Caco-2 (cell line): ENCODE measurements at regions not wholly inside any gene's neighbourhood (a gene's known extent, or its start where the extent isn't known, plus 50 kb on each side); places are given as distances from the start of the nearest gene placed in this dataset.

Source experiments
- BruUV-seq: library from RNA; stranded (reverse); fragments of 400-500 nt; replicated peaks from 2 replicates; lab custom pipeline; 2021; lab: Mats Ljungman, UMichigan
- CTCF ChIA-PET: fragments of 300-600 bp; sonication (Branson Sonifier 250); formaldehyde crosslinking; loops from one replicate; lab custom pipeline; 2022; ENCODE audit warnings: antibody characterized with exemption; lab: Charles Lee
- POLR2A ChIA-PET: fragments of 300-600 bp; sonication (Branson Sonifier 250); formaldehyde crosslinking; loops from one replicate; lab custom pipeline; 2022; ENCODE audit warnings: antibody characterized with exemption; lab: Charles Lee
- DNase-seq, 2 experiments: peaks; one replicate each; pipeline versions ENCODE4 v3.0.0 to v3.0.0-alpha.2; 2020 to 2022
- H3K27me3 ChIP-seq: replicated peaks from 2 replicates; pipeline ENCODE4 v1.6.0; 2011; ENCODE audit warnings: low read length; ENCODE audit not compliant: control insufficient read depth, insufficient read depth
- H3K36me3 ChIP-seq: 2 replicates; pipeline ENCODE4 v1.5.1; 2011; ENCODE audit warnings: low read length; ENCODE audit not compliant: control insufficient read depth, insufficient read depth
- H3K4me1 ChIP-seq: fragments of 250-450 bp; sonication (Bioruptor Pico); 2 replicates; pipeline ENCODE4 v1.5.1; 2020; ENCODE audit warnings: mild to moderate bottlenecking
- H3K4me3 ChIP-seq: 2 replicates; pipeline ENCODE4 v1.5.1; 2011; ENCODE audit warnings: low read depth, mild to moderate bottlenecking, control low read depth, low read length
- H3K9me3 ChIP-seq: fragments of 250-450 bp; sonication (Bioruptor Pico); 2 replicates; pipeline ENCODE4 v1.5.1; 2020; ENCODE audit warnings: mild to moderate bottlenecking, moderate library complexity
- H3K27ac Mint-ChIP-seq: one replicate; pipeline ENCODE4 v1.8.0; 2022; ENCODE audit warnings: mixed read lengths; ENCODE audit not compliant: unreplicated experiment
- H3K27me3 Mint-ChIP-seq: one replicate; pipeline ENCODE4 v1.8.0; 2022; ENCODE audit warnings: mixed read lengths; ENCODE audit not compliant: insufficient read depth, unreplicated experiment
- H3K36me3 Mint-ChIP-seq: one replicate; pipeline ENCODE4 v1.8.0; 2022; ENCODE audit warnings: mild to moderate bottlenecking, mixed read lengths; ENCODE audit not compliant: insufficient read depth, unreplicated experiment
- H3K4me1 Mint-ChIP-seq: one replicate; pipeline ENCODE4 v1.8.0; 2022; ENCODE audit warnings: low read depth, mixed read lengths; ENCODE audit not compliant: unreplicated experiment
- H3K4me3 Mint-ChIP-seq: one replicate; pipeline ENCODE4 v1.8.0; 2022; ENCODE audit warnings: mild to moderate bottlenecking, moderate library complexity, mixed read lengths; ENCODE audit not compliant: unreplicated experiment
- H3K9me3 Mint-ChIP-seq: one replicate; pipeline ENCODE4 v1.8.0; 2022; ENCODE audit warnings: mixed read lengths; ENCODE audit not compliant: unreplicated experiment
- CTCF ChIP-seq, 2 experiments: fragments of 200-600 bp in 1 of 2; IDR thresholded peaks; 1 replicate in 1 of 2; 2 replicates in 1 of 2; pipeline versions ENCODE4 v1.5.1 to v1.8.0; 2011 to 2022; ENCODE audit warnings: antibody characterized with exemption in 1 of 2, control low read depth in 1 of 2, inconsistent platforms in 1 of 2, low read depth in 1 of 2, low read length in 1 of 2, mild to moderate bottlenecking in 1 of 2, moderate library complexity in 1 of 2; ENCODE audit not compliant: insufficient read depth in 1 of 2, severe bottlenecking in 1 of 2, unreplicated experiment in 1 of 2
- intact Hi-C: fragments of 100-400 bp; cut with micrococcal nuclease; formaldehyde crosslinking; loops from one replicate; pipeline ENCODE4 v1.10.0; 2022; ENCODE audit not compliant: unreplicated experiment

- no peak for TF ChIP-seq CTCF (IDR thresholded peaks at IDR 0.05; ENCODE audit: insufficient read depth in 1 of 2, low read depth in 1 of 2, low read length in 1 of 2, severe bottlenecking in 1 of 2, unreplicated experiment in 1 of 2)
- no peaks in the 10 kb centered on the region for H3K27me3 Mint-ChIP-seq
- H3K36me3 Mint-ChIP-seq = no peaks in the 10 kb centered on the region
- CTCF ChIA-PET = no interaction called here
- BruUV-seq = no TSS peak
- DNase-seq = no peak
- peaks cover 27% of the 10 kb centered on the region for H3K4me1 Mint-ChIP-seq
- peak overlapping the region; percentile 4 for H3K4me3 Mint-ChIP-seq
- Histone ChIP-seq H3K9me3 (no peaks in the 10 kb centered on the region), H3K4me1 (peaks cover 20% of the 10 kb centered on the region), H3K4me3 (no peak overlapping the region), H3K36me3 (no peaks in the 10 kb centered on the region), H3K27me3 (no peaks in the 10 kb centered on the region)
- no peak overlapping the region for H3K27ac Mint-ChIP-seq
- intact Hi-C loops = no loop called here
- POLR2A ChIA-PET = no interaction called here
- peaks cover 6% of the 10 kb centered on the region for H3K9me3 Mint-ChIP-seq
These were observed 1257.3 kb downstream of the FAM181B start for GRCh38 chr11:81476345-81476744.

GRCh38 chr11:81472646-81473045 lies 1261.0 kb downstream of the FAM181B start:
- TF ChIP-seq CTCF (IDR thresholded peaks at IDR 0.05; ENCODE audit: insufficient read depth in 1 of 2, low read depth in 1 of 2, low read length in 1 of 2, severe bottlenecking in 1 of 2, unreplicated experiment in 1 of 2) = no peak
- CTCF ChIA-PET = no interaction called here
- H3K27me3 Mint-ChIP-seq = no peaks in the 10 kb centered on the region

GRCh38 chr11:81470446-81470845 lies 1263.2 kb downstream of the FAM181B start:
- no peak for TF ChIP-seq CTCF (IDR thresholded peaks at IDR 0.05; ENCODE audit: insufficient read depth in 1 of 2, low read depth in 1 of 2, low read length in 1 of 2, severe bottlenecking in 1 of 2, unreplicated experiment in 1 of 2)

More at GRCh38 chr11:81472646-81473045, 1261.0 kb downstream of the FAM181B start:
- Mint-ChIP-seq H3K4me1 (peaks cover 14% of the 10 kb centered on the region), H3K4me3 (no peak overlapping the region), H3K36me3 (no peaks in the 10 kb centered on the region), H3K27ac (no peak overlapping the region), H3K9me3 (peaks cover 10% of the 10 kb centered on the region)
- no peak for DNase-seq
- POLR2A ChIA-PET = no interaction called here
- H3K27me3 ChIP-seq = no peaks in the 10 kb centered on the region
- no peaks in the 10 kb centered on the region for H3K9me3 ChIP-seq
- no peak overlapping the region for H3K4me3 ChIP-seq
- H3K36me3 ChIP-seq = no peaks in the 10 kb centered on the region
- no TSS peak for BruUV-seq
- H3K4me1 ChIP-seq = peaks cover 20% of the 10 kb centered on the region
- intact Hi-C loops = no loop called here

More at GRCh38 chr11:81470446-81470845, 1263.2 kb downstream of the FAM181B start:
- no peaks in the 10 kb centered on the region for H3K27me3 ChIP-seq
- CTCF ChIA-PET = no interaction called here
- H3K36me3 Mint-ChIP-seq = no peaks in the 10 kb centered on the region
- H3K4me3 Mint-ChIP-seq = no peak overlapping the region
- no peaks in the 10 kb centered on the region for H3K27me3 Mint-ChIP-seq
- POLR2A ChIA-PET = no interaction called here
- DNase-seq = no peak
- H3K4me3 ChIP-seq = no peak overlapping the region
- intact Hi-C loops = no loop called here
- no TSS peak for BruUV-seq
- peaks cover 2% of the 10 kb centered on the region for H3K4me1 Mint-ChIP-seq
- no peaks in the 10 kb centered on the region for H3K36me3 ChIP-seq
- H3K27ac Mint-ChIP-seq = no peak overlapping the region
- H3K9me3 Mint-ChIP-seq = peaks cover 10% of the 10 kb centered on the region
- H3K4me1 ChIP-seq = 0 out of 2 replicates have a peak, but pooled peaks cover 3% of the 10 kb centered on the region
- no peaks in the 10 kb centered on the region for H3K9me3 ChIP-seq
